HG03439 (cell line): ENCODE measurements at regions not wholly inside any gene's neighbourhood (a gene's known extent, or its start where the extent isn't known, plus 50 kb on each side); places are given as distances from the start of the nearest gene placed in this dataset.
"Not testable (repeated sequence)": the region's sequence is repeated elsewhere in the genome, so short reads cannot be mapped to it uniquely, and the experiment has no call there.

ENCODE experiments used
- ATAC-seq: cut with Tn5 transposase; IDR thresholded peaks from one replicate; pipeline ENCODE4 v1.9.1; 2021; ENCODE audit warnings: mild to moderate bottlenecking, moderate library complexity; ENCODE audit not compliant: unreplicated experiment

- ATAC-seq = no peak
Observed at GRCh38 chr16:51869176-51869575, 677.8 kb downstream of the TOX3 start.

- ATAC-seq = no peak
Observed at GRCh38 chr16:51868631-51869030, 678.3 kb downstream of the TOX3 start.

- ATAC-seq = no peak
Observed at GRCh38 chr16:51867386-51868065, 679.4 kb downstream of the TOX3 start.

GRCh38 chr16:51864575-51864974 lies 682.4 kb downstream of the TOX3 start:
- ATAC-seq = no peak

GRCh38 chr16:51854401-51854951 lies 692.5 kb downstream of the TOX3 start:
- ATAC-seq = no peak

- no peak for ATAC-seq
Observed at GRCh38 chr16:51853586-51853985, 693.4 kb downstream of the TOX3 start.

- no peak for ATAC-seq
Observed at GRCh38 chr16:51852892-51853291, 694.1 kb downstream of the TOX3 start.

- ATAC-seq = no peak
Observed at GRCh38 chr16:51851111-51851510, 695.8 kb downstream of the TOX3 start.

GRCh38 chr16:51849715-51850114 lies 697.2 kb downstream of the TOX3 start:
- ATAC-seq = no peak

- no peak for ATAC-seq
Observed at GRCh38 chr16:51845586-51846305, 694.7 kb upstream of the SALL1 start.

GRCh38 chr16:51839727-51840462 lies 688.8 kb upstream of the SALL1 start:
- no peak for ATAC-seq

GRCh38 chr16:51834794-51835193 lies 683.7 kb upstream of the SALL1 start:
- ATAC-seq = no peak

- ATAC-seq = no peak
Observed at GRCh38 chr16:51834133-51834532, 683.1 kb upstream of the SALL1 start.

GRCh38 chr16:51831595-51832367 lies 680.7 kb upstream of the SALL1 start:
- ATAC-seq = no peak

- ATAC-seq = not testable (repeated sequence)
Observed at GRCh38 chr16:51831034-51831433, 680.0 kb upstream of the SALL1 start.

- no peak for ATAC-seq
Observed at GRCh38 chr16:51825779-51826178, 674.7 kb upstream of the SALL1 start.

- no peak for ATAC-seq
Observed at GRCh38 chr16:51822471-51822870, 671.4 kb upstream of the SALL1 start.

GRCh38 chr16:51821527-51821926 lies 670.5 kb upstream of the SALL1 start:
- ATAC-seq = no peak

GRCh38 chr16:51820176-51820575 lies 669.1 kb upstream of the SALL1 start:
- no peak for ATAC-seq

GRCh38 chr16:51818342-51818944 lies 667.4 kb upstream of the SALL1 start:
- ATAC-seq = no peak
